K562 (cell line): ENCODE measurements at regions not wholly inside any gene's neighbourhood (a gene's known extent, or its start where the extent isn't known, plus 50 kb on each side); places are given as distances from the start of the nearest gene placed in this dataset.
A peak's percentile ranks its signal among the peaks of the same experiment; 100 is the strongest.

Experiments used
- ATAC-seq: fragments of 200-7000 bp; cut with Tn5 transposase; 3 replicates; pipeline ENCODE4 v1.9.1; 2020; ENCODE audit warnings: moderate library complexity
- BruUV-seq: library from RNA; stranded (reverse); fragments of 400-500 nt; replicated peaks from 2 replicates; lab custom pipeline; 2021; lab: Mats Ljungman, UMichigan
- CTCF ChIA-PET: fragments of 300-600 bp; formaldehyde crosslinking; extraction: SDS; loops from one replicate; lab custom pipeline; 2021; ENCODE audit warnings: low intra/inter-chr PET ratio; lab: Yijun Ruan, JAX
- POLR2A ChIA-PET: fragments of 300-600, 350-650 bp; sonication (Branson Sonifier 250); formaldehyde crosslinking; extraction: SDS; loops from one replicate; lab custom pipeline; 2021; ENCODE audit warnings: antibody characterized with exemption, inconsistent platforms; lab: Yijun Ruan, JAX
- DNase-seq, 4 experiments: peaks; one replicate each; pipeline versions ENCODE4 v3.0.0 to v3.0.0-alpha.2; 2011 to 2018; ENCODE audit warnings: low spot score in 3 of 4, mixed read lengths in 3 of 4; ENCODE audit errors: extremely low read depth in 1 of 4
- FAIRE-seq: peaks from 2 replicates; lab custom pipeline; 2011; peaks lifted over from hg19 to GRCh38; lab: Jason Lieb, UNC
- H2AFZ ChIP-seq: 2 replicates; pipeline ENCODE4 v1.6.0; 2011; ENCODE audit warnings: low read depth, low read length, control low read depth, inconsistent platforms
- H3K27ac ChIP-seq: fragments of 200-600 bp; 3 replicates; pipeline ENCODE4 v1.8.0; 2011; ENCODE audit warnings: low read depth, mild to moderate bottlenecking, control low read depth, inconsistent platforms, low read length, moderate library complexity, mixed read lengths; ENCODE audit errors: extremely low read depth
- H3K27me3 ChIP-seq, 2 experiments: fragments of 300-600 bp in 1 of 2; 2 replicates in 1 of 2; 3 replicates in 1 of 2; pipeline versions ENCODE4 v1.6.0 to v1.8.0; 2011; ENCODE audit warnings: inconsistent platforms in 2 of 2, low read length in 2 of 2, mild to moderate bottlenecking in 1 of 2, mixed read lengths in 1 of 2, moderate library complexity in 1 of 2; ENCODE audit not compliant: control insufficient read depth in 2 of 2, insufficient read depth in 2 of 2
- H3K36me3 ChIP-seq: fragments of 300-600 bp; 3 replicates; pipeline ENCODE4 v1.8.0; 2011; ENCODE audit warnings: mild to moderate bottlenecking, low read length, inconsistent platforms; ENCODE audit not compliant: control insufficient read depth, insufficient read depth
- H3K4me1 ChIP-seq, 2 experiments: fragments of 200-600 bp in 1 of 2; replicated peaks in 1 of 2; 2 replicates in 1 of 2; 3 replicates in 1 of 2; pipeline versions ENCODE4 v1.5.1 to v1.8.0; 2011; ENCODE audit warnings: inconsistent platforms in 2 of 2, low read length in 2 of 2, mild to moderate bottlenecking in 1 of 2, mixed read lengths in 1 of 2, moderate library complexity in 1 of 2; ENCODE audit not compliant: control insufficient read depth in 2 of 2, insufficient read depth in 2 of 2
- H3K4me2 ChIP-seq: 2 replicates; pipeline ENCODE4 v1.6.1; 2011; ENCODE audit warnings: low read length, control low read depth, inconsistent platforms, mixed read lengths; ENCODE audit not compliant: insufficient read depth
- H3K4me3 ChIP-seq: fragments of 200-600 bp; sonication (generic), shearing (Covaris generic); 2 replicates; pipeline ENCODE4 v1.5.1; 2016; ENCODE audit warnings: control low read depth, inconsistent platforms
- H3K79me2 ChIP-seq: fragments of 200-600 bp; 3 replicates; pipeline ENCODE4 v1.8.0; 2011; ENCODE audit warnings: low read length, inconsistent platforms; ENCODE audit not compliant: control insufficient read depth, insufficient read depth
- H3K9ac ChIP-seq, 2 experiments: 2 replicates each; pipeline versions ENCODE4 v1.6.0 to v1.6.1; 2011; ENCODE audit warnings: low read depth in 2 of 2, low read length in 2 of 2, control low read depth in 1 of 2, inconsistent platforms in 1 of 2, mild to moderate bottlenecking in 1 of 2, mixed read lengths in 1 of 2; ENCODE audit not compliant: insufficient read depth in 1 of 2
- H3K9me1 ChIP-seq: one replicate; pipeline ENCODE4 v1.6.0; 2011; ENCODE audit warnings: inconsistent platforms, mild to moderate bottlenecking, low read length, moderate library complexity; ENCODE audit not compliant: control insufficient read depth, insufficient read depth
- H3K9me3 ChIP-seq: replicated peaks from 2 replicates; pipeline ENCODE4 v1.5.1; 2011; ENCODE audit warnings: low read depth, low read length, inconsistent platforms; ENCODE audit not compliant: control insufficient read depth, insufficient read depth
- H4K20me1 ChIP-seq: replicated peaks from 2 replicates; pipeline ENCODE4 v1.6.1; 2011; ENCODE audit warnings: low read length, inconsistent platforms, mixed read lengths; ENCODE audit not compliant: control insufficient read depth, insufficient read depth
- GTF2A2 ChIP-seq: IDR thresholded peaks from 2 replicates; pipeline ENCODE4 v1.6.1; 2016; ENCODE audit warnings: mild to moderate bottlenecking, missing genetic modification characterization, missing compliant biosample characterization
- HDGF ChIP-seq: fragments of 450-650 bp; IDR thresholded peaks from 2 replicates; pipeline ENCODE4 v1.6.1; 2016
- HIVEP1 ChIP-seq: fragments of 250-450 bp; sonication (Bioruptor Pico); IDR thresholded peaks from 2 replicates; pipeline ENCODE4 v1.4.0; 2020; ENCODE audit warnings: mild to moderate bottlenecking
- HMBOX1 ChIP-seq: sonication (generic); IDR thresholded peaks from 2 replicates; pipeline ENCODE4 v1.6.1; 2016
- MCM7 ChIP-seq, 2 experiments: fragments of 450-650 bp; IDR thresholded peaks; 2 replicates each; pipeline ENCODE4 v1.6.1; 2016 to 2018
- RAD21 ChIP-seq, 2 experiments: fragments of 250-450 bp in 1 of 2; fragments of 450-650 bp in 1 of 2; sonication (Bioruptor Pico) in 1 of 2; formaldehyde crosslinking in 1 of 2; IDR thresholded peaks in 1 of 2; conservative IDR thresholded peaks in 1 of 2; 2 replicates each; pipeline versions ENCODE4 v1.4.0 to v1.8.0; 2020 to 2022; ENCODE audit warnings: mild to moderate bottlenecking in 2 of 2, moderate library complexity in 1 of 2
- TAF9B ChIP-seq: fragments of 450-650 bp; IDR thresholded peaks from 2 replicates; pipeline ENCODE4 v1.6.1; 2018; ENCODE audit warnings: mild to moderate bottlenecking; ENCODE audit not compliant: partially characterized antibody
- ZBTB2 ChIP-seq: fragments of 450-650 bp; IDR thresholded peaks from 2 replicates; pipeline ENCODE4 v1.6.1; 2016; ENCODE audit warnings: antibody characterized with exemption
- WGBS: fragments of 100-300 bp; shearing (Covaris generic); methylation state at CpG from one replicate; pipeline ENCODE4 v1.1.6; 2016; ENCODE audit warnings: low coverage, mixed read lengths; ENCODE audit not compliant: insufficient coverage; ENCODE audit errors: missing lambda C conversion rate; 5-methylcytosine and 5-hydroxymethylcytosine counted together
- in situ Hi-C: fragments of 300-500 bp; cut with MboI; formaldehyde crosslinking; loops from 4 replicates; pipeline ENCODE4 v1.15.0; 2018; ENCODE audit warnings: inconsistent platforms, mixed read lengths
- intact Hi-C: fragments of 100-400 bp; cut with micrococcal nuclease; formaldehyde crosslinking; loops from 2 replicates; pipeline ENCODE4 v1.14.2; 2022
- TF ChIP-seq, protein P1 (sequence below): fragments of 250-450 bp; sonication (Bioruptor Pico); IDR thresholded peaks from 2 replicates; pipeline ENCODE4 v1.5.0; 2020; ENCODE audit warnings: mild to moderate bottlenecking

GRCh38 chr5:28580616-28581015, 1542.2 kb upstream of the CDH9 start (continued):
- TF ChIP-seq HMBOX1 (no peak), GTF2A2 (tag) (no peak)
- TF ChIP-seq, all 486 proteins: peak for 0

DNA sequence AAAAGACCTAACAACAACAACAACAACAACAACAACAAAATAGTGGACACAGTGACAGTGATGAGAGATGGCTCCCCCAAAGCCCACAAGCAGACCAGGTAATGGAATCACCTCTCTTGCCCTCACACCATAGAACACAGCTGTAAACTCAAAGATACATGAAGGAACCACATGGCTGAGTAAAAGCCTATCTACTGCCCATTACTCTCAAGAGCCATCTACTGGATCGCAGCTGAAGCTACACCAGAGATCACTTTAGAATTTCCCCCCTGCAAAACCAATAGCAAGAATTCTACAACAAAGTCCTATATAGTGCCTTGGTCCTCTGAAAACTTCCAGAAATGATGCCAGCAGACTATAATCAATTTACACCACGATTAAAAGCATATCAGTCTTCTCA, 1537.6 kb upstream of the CDH9 start:
- BruUV-seq: no TSS peak
- H3K27ac ChIP-seq: no peak overlapping the region
- FAIRE-seq (no peak), ATAC-seq (no peak), DNase-seq (no peak)
- no peaks in the 10 kb centered on the region; the same call in 1 of the 2 replicates for H3K9me3 ChIP-seq
- no peaks in the 10 kb centered on the region for H3K9me1 ChIP-seq
- H4K20me1 ChIP-seq: no peaks in the 10 kb centered on the region
- in situ Hi-C loops: no loop called here
- no peak overlapping the region for H2AFZ ChIP-seq
- no peak overlapping the region for H3K4me2 ChIP-seq
- no peak overlapping the region for H3K9ac ChIP-seq
- H3K79me2 ChIP-seq: no peaks in the 10 kb centered on the region
- CTCF ChIA-PET: interaction anchor here (0.6 kb wide), 1 partner anchor 1237 kb away, joined by 3 read pairs; no protein-coding TSS in a partner anchor
- POLR2A ChIA-PET: no interaction called here
- WGBS: 3% methylated on average over 2 of the region's 2 CpGs
- H3K4me3 ChIP-seq: no peak overlapping the region
- intact Hi-C loops: no loop called here
- H3K36me3 ChIP-seq: no peaks in the 10 kb centered on the region
- no peaks in the 10 kb centered on the region for H3K27me3 ChIP-seq
- no peaks in the 10 kb centered on the region for H3K4me1 ChIP-seq
- TF ChIP-seq HDGF (no peak), TAF9B (no peak), MCM7 (IDR thresholded peaks at IDR 0.05) (no peak), ZBTB2 (no peak), HIVEP1 (CRISPR knock-in tag) (no peak), RAD21 (CRISPR knock-in tag; conservative IDR thresholded peaks at IDR 0.05 in 1 of 2, IDR thresholded peaks at IDR 0.05 in 1 of 2) (peak in 1 of 2 experiments; percentile 14; a peak in 1 of 4 replicates)
- TF ChIP-seq, protein P1, sequence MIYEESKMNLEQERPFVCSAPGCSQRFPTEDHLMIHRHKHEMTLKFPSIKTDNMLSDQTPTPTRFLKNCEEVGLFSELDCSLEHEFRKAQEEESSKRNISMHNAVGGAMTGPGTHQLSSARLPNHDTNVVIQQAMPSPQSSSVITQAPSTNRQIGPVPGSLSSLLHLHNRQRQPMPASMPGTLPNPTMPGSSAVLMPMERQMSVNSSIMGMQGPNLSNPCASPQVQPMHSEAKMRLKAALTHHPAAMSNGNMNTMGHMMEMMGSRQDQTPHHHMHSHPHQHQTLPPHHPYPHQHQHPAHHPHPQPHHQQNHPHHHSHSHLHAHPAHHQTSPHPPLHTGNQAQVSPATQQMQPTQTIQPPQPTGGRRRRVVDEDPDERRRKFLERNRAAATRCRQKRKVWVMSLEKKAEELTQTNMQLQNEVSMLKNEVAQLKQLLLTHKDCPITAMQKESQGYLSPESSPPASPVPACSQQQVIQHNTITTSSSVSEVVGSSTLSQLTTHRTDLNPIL: no peak
